Stimulated activated CD4-positive, alpha-beta T cell treated with anti-CD3 and anti-CD28 coated beads, Interleukin-2, amount 100 ng/mL, for 24 hours (primary cell): ENCODE measurements at regions not wholly inside any gene's neighbourhood (a gene's known extent, or its start where the extent isn't known, plus 50 kb on each side); places are given as distances from the start of the nearest gene placed in this dataset.

Experiments
- DNase-seq, 2 donors: peaks; one replicate each; pipeline ENCODE4 v3.0.0-alpha.2; 2020

- no peak for DNase-seq
Measured at GRCh38 chrX:97766501-97767095, 882.9 kb downstream of the RPA4 start.

GRCh38 chrX:97787311-97787710 is 903.6 kb downstream of the RPA4 start:
- DNase-seq = no peak

- DNase-seq = no peak
Measured at GRCh38 chrX:97787849-97788248, 904.1 kb downstream of the RPA4 start.

- DNase-seq = no peak
Measured at GRCh38 chrX:97790850-97791249, 907.1 kb downstream of the RPA4 start.

GRCh38 chrX:97797076-97797475 is 913.4 kb downstream of the RPA4 start:
- DNase-seq = no peak

- no peak for DNase-seq
Measured at GRCh38 chrX:97806238-97806637, 922.5 kb downstream of the RPA4 start.

- DNase-seq = no peak
Measured at GRCh38 chrX:97806946-97807345, 923.2 kb downstream of the RPA4 start.

GRCh38 chrX:97820170-97820569 is 936.5 kb downstream of the RPA4 start:
- no peak for DNase-seq

GRCh38 chrX:97828471-97828870 is 944.8 kb downstream of the RPA4 start:
- DNase-seq = no peak

- DNase-seq = no peak
Measured at GRCh38 chrX:97835969-97836368, 952.3 kb downstream of the RPA4 start.

GRCh38 chrX:97841544-97842179 is 958.0 kb downstream of the RPA4 start:
- DNase-seq = no peak

GRCh38 chrX:97842468-97843199 is 958.9 kb downstream of the RPA4 start:
- no peak for DNase-seq

GRCh38 chrX:97843200-97843811 is 959.6 kb downstream of the RPA4 start:
- no peak for DNase-seq

GRCh38 chrX:97844161-97844560 is 960.5 kb downstream of the RPA4 start:
- DNase-seq = no peak

- no peak for DNase-seq
Measured at GRCh38 chrX:97844943-97845342, 961.2 kb downstream of the RPA4 start.

- DNase-seq = no peak
Measured at GRCh38 chrX:97845451-97845850, 961.7 kb downstream of the RPA4 start.

GRCh38 chrX:97846228-97846627 is 962.5 kb downstream of the RPA4 start:
- DNase-seq = no peak

- DNase-seq = no peak
Measured at GRCh38 chrX:97846718-97847237, 963.1 kb downstream of the RPA4 start.

GRCh38 chrX:97847885-97848679 is 964.4 kb downstream of the RPA4 start:
- DNase-seq = no peak

GRCh38 chrX:97849951-97850350 is 966.2 kb downstream of the RPA4 start:
- no peak for DNase-seq

GRCh38 chrX:97850911-97851310 is 967.2 kb downstream of the RPA4 start:
- DNase-seq = no peak

- no peak for DNase-seq
Measured at GRCh38 chrX:97854086-97854485, 970.4 kb downstream of the RPA4 start.

GRCh38 chrX:97858592-97858991 is 974.9 kb downstream of the RPA4 start:
- no peak for DNase-seq
